Thyroid gland (tissue), 4 donors: ENCODE measurements at regions not wholly inside any gene's neighbourhood (a gene's known extent, or its start where the extent isn't known, plus 50 kb on each side); places are given as distances from the start of the nearest gene placed in this dataset.
A peak's percentile ranks its signal among the peaks of the same experiment; 100 is the strongest.

Experiments used
- DNase-seq, 2 donors: peaks; one replicate each; pipeline ENCODE4 v3.0.0-alpha.2; 2019
- H3K27ac ChIP-seq, 3 donors: fragments of 200-600 bp; sonication (generic); 1 replicate in 2 of 3; 2 replicates in 1 of 3; pipeline ENCODE4 v1.5.1; 2016 to 2019; ENCODE audit warnings: mild to moderate bottlenecking in 1 of 3, moderate library complexity in 1 of 3
- H3K27me3 ChIP-seq: fragments of 200-600 bp; sonication (generic); one replicate; pipeline ENCODE4 v1.5.1; 2019
- H3K36me3 ChIP-seq, 2 donors: fragments of 200-600 bp; sonication (generic); one replicate each; pipeline ENCODE4 v1.5.1; 2016 to 2019
- H3K4me1 ChIP-seq, 2 donors: fragments of 200-600 bp; sonication (generic); one replicate each; pipeline ENCODE4 v1.5.1; 2017 to 2019
- H3K4me3 ChIP-seq, 3 donors: fragments of 200-600 bp; sonication (generic); replicated peaks in 1 of 3; 1 replicate in 2 of 3; 2 replicates in 1 of 3; pipeline ENCODE4 v1.5.1; 2016; ENCODE audit warnings: mild to moderate bottlenecking in 1 of 3
- H3K9me3 ChIP-seq: fragments of 200-600 bp; sonication (generic); one replicate; pipeline ENCODE4 v1.5.1; 2017
- CTCF ChIP-seq, 6 experiments: fragments of 200-600 bp in 3 of 6; fragments of 450-650 bp in 3 of 6; sonication (generic) in 3 of 6; IDR thresholded peaks; one replicate each; pipeline ENCODE4 v1.5.1; 2016 to 2019; ENCODE audit warnings: antibody characterized with exemption in 6 of 6, mild to moderate bottlenecking in 2 of 6, inconsistent platforms in 1 of 6, moderate library complexity in 1 of 6
- POLR2A ChIP-seq, 2 donors: fragments of 450-650 bp; IDR thresholded peaks; one replicate each; pipeline ENCODE4 v1.6.1; 2017; ENCODE audit warnings: antibody characterized with exemption in 2 of 2, mild to moderate bottlenecking in 2 of 2, moderate library complexity in 1 of 2
- WGBS, 2 donors: methylation state at CpG; one replicate each; pipeline ENCODE4 v1.1.5; 2017; 5-methylcytosine and 5-hydroxymethylcytosine counted together
- intact Hi-C: fragments of 100-400 bp; cut with DNase I; formaldehyde crosslinking; loops from one replicate; pipeline ENCODE4 v1.15.1; 2023

GRCh38 chr14:51386411-51386810 lies 146.4 kb downstream of the TMX1 start:
- H3K27ac ChIP-seq, result peak overlapping the region in 1 of 3 donors; percentile 17
- DNase-seq, result no peak
- no peaks in the 10 kb centered on the region for H3K4me1 ChIP-seq
- no peak overlapping the region for H3K4me3 ChIP-seq
- no peaks in the 10 kb centered on the region for H3K27me3 ChIP-seq
- H3K9me3 ChIP-seq, result no peaks in the 10 kb centered on the region
- no peak for TF ChIP-seq CTCF (IDR thresholded peaks at IDR 0.05)
- TF ChIP-seq POLR2A (IDR thresholded peaks at IDR 0.05), result no peak
- no peaks in the 10 kb centered on the region for H3K36me3 ChIP-seq
- intact Hi-C loops, result no loop called here

- intact Hi-C loops, result no loop called here
- Histone ChIP-seq H3K36me3 (no peaks in the 10 kb centered on the region), H3K4me1 (no peaks in the 10 kb centered on the region), H3K9me3 (no peaks in the 10 kb centered on the region), H3K27ac (peak overlapping the region in 1 of 3 donors; percentile 17), H3K27me3 (no peaks in the 10 kb centered on the region), H3K4me3 (no peak overlapping the region)
- TF ChIP-seq CTCF (IDR thresholded peaks at IDR 0.05) (no peak), POLR2A (IDR thresholded peaks at IDR 0.05) (no peak)
- 68 to 77% methylated on average over 3 of the region's 3 CpGs for WGBS, 2 donors
- no peak for DNase-seq
These were observed 147.1 kb downstream of the TMX1 start for GRCh38 chr14:51386983-51387735.

- Histone ChIP-seq H3K36me3 (no peaks in the 10 kb centered on the region), H3K9me3 (no peaks in the 10 kb centered on the region), H3K27ac (no peak overlapping the region), H3K4me1 (peaks cover 8 to 16% of the 10 kb centered on the region in 2 donors), H3K27me3 (no peaks in the 10 kb centered on the region), H3K4me3 (no peak overlapping the region)
- WGBS, 2 donors, result 91 to 100% methylated on average over 1 of the region's 1 CpG
- TF ChIP-seq CTCF (IDR thresholded peaks at IDR 0.05) (no peak), POLR2A (IDR thresholded peaks at IDR 0.05) (no peak)
- intact Hi-C loops, result no loop called here
- no peak for DNase-seq
These were observed 152.4 kb downstream of the TMX1 start for GRCh38 chr14:51392416-51392815.

- no peaks in the 10 kb centered on the region for H3K36me3 ChIP-seq
- peak overlapping the region in 1 of 3 donors; percentile 64 for H3K27ac ChIP-seq
- 51 to 57% methylated on average over 4 of the region's 4 CpGs for WGBS, 2 donors
- no peak for TF ChIP-seq POLR2A (IDR thresholded peaks at IDR 0.05)
- TF ChIP-seq CTCF (IDR thresholded peaks at IDR 0.05), result no peak
- no peak for DNase-seq
- no peaks in the 10 kb centered on the region for H3K9me3 ChIP-seq
- peaks cover 8 to 16% of the 10 kb centered on the region in 2 donors for H3K4me1 ChIP-seq
- H3K27me3 ChIP-seq, result no peaks in the 10 kb centered on the region
- intact Hi-C loops, result no loop called here
- H3K4me3 ChIP-seq, result no peak overlapping the region
These were observed 154.3 kb downstream of the TMX1 start for GRCh38 chr14:51394384-51394783.

GRCh38 chr14:51394804-51395203 lies 154.8 kb downstream of the TMX1 start:
- Histone ChIP-seq H3K4me1 (peaks cover 8 to 16% of the 10 kb centered on the region in 2 donors), H3K36me3 (no peaks in the 10 kb centered on the region), H3K9me3 (no peaks in the 10 kb centered on the region), H3K27me3 (no peaks in the 10 kb centered on the region), H3K4me3 (no peak overlapping the region), H3K27ac (peak overlapping the region in 2 of 3 donors; percentile 64 to 70)
- intact Hi-C loops, result no loop called here
- DNase-seq, result no peak
- TF ChIP-seq POLR2A (IDR thresholded peaks at IDR 0.05) (no peak), CTCF (IDR thresholded peaks at IDR 0.05) (no peak)
- 19 to 26% methylated on average over 1 of the region's 1 CpG for WGBS, 2 donors
